ENCODE measurements at regions not wholly inside any gene's neighbourhood (a gene's known extent, or its start where the extent isn't known, plus 50 kb on each side); places are given as distances from the start of the nearest gene placed in this dataset.

DNA sequence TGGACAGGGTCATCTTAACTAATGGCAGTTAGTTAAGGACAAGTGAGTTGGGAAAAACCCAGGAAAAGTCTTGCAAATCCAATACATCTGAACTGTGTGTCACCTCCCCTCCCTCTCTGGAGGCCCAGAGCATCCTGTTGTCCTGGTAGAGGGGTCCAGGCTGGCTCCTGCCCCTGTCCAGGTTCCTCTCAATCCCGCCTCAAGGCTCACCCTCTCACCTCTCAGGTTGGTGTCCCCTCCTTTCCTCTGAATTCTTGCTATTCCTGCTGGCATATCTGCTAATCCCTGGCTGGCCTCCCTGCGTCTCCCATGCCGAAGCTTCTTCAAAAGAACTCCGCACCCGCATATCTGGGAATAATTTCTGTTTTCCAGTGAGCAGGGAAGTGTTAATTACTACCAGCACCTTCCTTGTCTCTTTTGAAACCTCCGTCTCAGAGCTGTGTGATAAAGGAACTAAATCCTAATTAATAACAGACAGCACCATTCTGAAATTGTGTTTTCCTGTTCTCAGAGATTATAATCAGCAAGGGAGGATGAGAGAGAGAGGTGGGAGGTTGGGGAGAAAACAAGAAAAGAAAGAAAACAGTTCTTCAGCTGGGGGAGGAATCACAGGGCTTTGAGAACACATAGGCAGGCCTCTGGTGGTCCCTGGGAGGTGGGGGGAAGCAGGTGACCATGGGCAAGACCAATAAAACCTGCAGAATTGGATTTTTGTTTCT is 568.0 kb downstream of the PTPRU start:
- TF ChIP-seq, protein P1, sequence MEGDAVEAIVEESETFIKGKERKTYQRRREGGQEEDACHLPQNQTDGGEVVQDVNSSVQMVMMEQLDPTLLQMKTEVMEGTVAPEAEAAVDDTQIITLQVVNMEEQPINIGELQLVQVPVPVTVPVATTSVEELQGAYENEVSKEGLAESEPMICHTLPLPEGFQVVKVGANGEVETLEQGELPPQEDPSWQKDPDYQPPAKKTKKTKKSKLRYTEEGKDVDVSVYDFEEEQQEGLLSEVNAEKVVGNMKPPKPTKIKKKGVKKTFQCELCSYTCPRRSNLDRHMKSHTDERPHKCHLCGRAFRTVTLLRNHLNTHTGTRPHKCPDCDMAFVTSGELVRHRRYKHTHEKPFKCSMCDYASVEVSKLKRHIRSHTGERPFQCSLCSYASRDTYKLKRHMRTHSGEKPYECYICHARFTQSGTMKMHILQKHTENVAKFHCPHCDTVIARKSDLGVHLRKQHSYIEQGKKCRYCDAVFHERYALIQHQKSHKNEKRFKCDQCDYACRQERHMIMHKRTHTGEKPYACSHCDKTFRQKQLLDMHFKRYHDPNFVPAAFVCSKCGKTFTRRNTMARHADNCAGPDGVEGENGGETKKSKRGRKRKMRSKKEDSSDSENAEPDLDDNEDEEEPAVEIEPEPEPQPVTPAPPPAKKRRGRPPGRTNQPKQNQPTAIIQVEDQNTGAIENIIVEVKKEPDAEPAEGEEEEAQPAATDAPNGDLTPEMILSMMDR (IDR thresholded peaks at IDR 0.05): no peak
- TF ChIP-seq POLR2A (IDR thresholded peaks at IDR 0.05) (no peak), EP300 (IDR thresholded peaks at IDR 0.05) (no peak)
